22Rv1 (cell line): ENCODE measurements at regions not wholly inside any gene's neighbourhood (a gene's known extent, or its start where the extent isn't known, plus 50 kb on each side); places are given as distances from the start of the nearest gene placed in this dataset.

Experiments used
- CTCF ChIP-seq: fragments of 450-650 bp; IDR thresholded peaks from 2 replicates; pipeline ENCODE4 v1.5.1; 2017; ENCODE audit warnings: mild to moderate bottlenecking
- ZFX ChIP-seq: fragments of 450-650 bp; IDR thresholded peaks from 2 replicates; pipeline ENCODE4 v1.6.1; 2017; ENCODE audit warnings: antibody characterized with exemption, borderline replicate concordance

DNA sequence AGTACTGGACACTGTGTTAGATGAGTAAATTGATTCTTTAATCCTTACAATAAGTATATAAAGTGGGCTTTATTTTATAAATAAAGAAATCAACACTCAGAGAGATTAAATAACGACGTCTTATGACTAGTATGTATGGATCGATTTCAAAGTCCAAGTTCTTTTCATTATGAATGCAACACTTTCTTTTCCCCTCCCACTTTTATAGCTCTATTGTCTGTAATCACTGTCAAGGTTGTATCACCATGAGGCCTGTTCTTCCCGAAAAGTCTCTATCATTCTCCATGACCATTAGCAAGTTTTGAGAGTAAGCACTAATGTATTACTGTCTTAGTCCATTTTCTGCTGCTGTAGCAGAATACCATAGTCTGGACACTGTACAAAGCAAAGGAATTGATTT, 228.4 kb downstream of the TLR4 start:
- TF ChIP-seq CTCF (no peak), ZFX (no peak)
